ENCODE measurements at regions not wholly inside any gene's neighbourhood (a gene's known extent, or its start where the extent isn't known, plus 50 kb on each side); places are given as distances from the start of the nearest gene placed in this dataset.
"Not testable (repeated sequence)": the region's sequence is repeated elsewhere in the genome, so short reads cannot be mapped to it uniquely, and the experiment has no call there.

- no peak for DNase-seq
These were observed 55.0 kb downstream of the FOXA2 start for GRCh38 chr20:22529150-22530019.

GRCh38 chr20:22526512-22527012 lies 57.8 kb downstream of the FOXA2 start:
- DNase-seq, result no peak

- DNase-seq, result no peak
These were observed 58.6 kb downstream of the FOXA2 start for GRCh38 chr20:22525821-22526220.

GRCh38 chr20:22525069-22525820 lies 59.1 kb downstream of the FOXA2 start:
- no peak for DNase-seq

- DNase-seq, result no peak
These were observed 59.9 kb downstream of the FOXA2 start for GRCh38 chr20:22524393-22525015.

GRCh38 chr20:22523499-22524392 lies 60.6 kb downstream of the FOXA2 start:
- no peak for DNase-seq

GRCh38 chr20:22523128-22523498 lies 61.3 kb downstream of the FOXA2 start:
- DNase-seq, result no peak

- DNase-seq, result no peak
These were observed 61.7 kb downstream of the FOXA2 start for GRCh38 chr20:22522701-22523100.

- not testable (repeated sequence) for DNase-seq
These were observed 62.4 kb downstream of the FOXA2 start for GRCh38 chr20:22521940-22522339.

GRCh38 chr20:22520381-22520780 lies 64.0 kb downstream of the FOXA2 start:
- no peak for DNase-seq

- DNase-seq, result no peak
These were observed 69.1 kb downstream of the FOXA2 start for GRCh38 chr20:22515264-22515663.

GRCh38 chr20:22513574-22513973 lies 70.8 kb downstream of the FOXA2 start:
- no peak for DNase-seq

- DNase-seq, result no peak
These were observed 71.4 kb downstream of the FOXA2 start for GRCh38 chr20:22512911-22513489.

- DNase-seq, result no peak
These were observed 72.1 kb downstream of the FOXA2 start for GRCh38 chr20:22511943-22512910.

GRCh38 chr20:22509843-22510147 lies 74.6 kb downstream of the FOXA2 start:
- no peak for DNase-seq

GRCh38 chr20:22509090-22509842 lies 75.1 kb downstream of the FOXA2 start:
- no peak for DNase-seq

GRCh38 chr20:22508426-22508825 lies 75.9 kb downstream of the FOXA2 start:
- no peak for DNase-seq

- DNase-seq, result no peak
These were observed 77.0 kb downstream of the FOXA2 start for GRCh38 chr20:22507240-22507961.

GRCh38 chr20:22506827-22507226 lies 77.5 kb downstream of the FOXA2 start:
- DNase-seq, result no peak

Data from NCI-H1694 treated with DMSO at 0.1 percent for 48 hours (cell line).